HG03064 (cell line): ENCODE measurements at regions not wholly inside any gene's neighbourhood (a gene's known extent, or its start where the extent isn't known, plus 50 kb on each side); places are given as distances from the start of the nearest gene placed in this dataset.
A peak's percentile ranks its signal among the peaks of the same experiment; 100 is the strongest.
"Not testable (repeated sequence)": the region's sequence is repeated elsewhere in the genome, so short reads cannot be mapped to it uniquely, and the experiment has no call there.

ENCODE experiments used
- ATAC-seq: cut with Tn5 transposase; IDR thresholded peaks from one replicate; pipeline ENCODE4 v1.9.1; 2021; ENCODE audit warnings: low read depth; ENCODE audit not compliant: unreplicated experiment

DNA sequence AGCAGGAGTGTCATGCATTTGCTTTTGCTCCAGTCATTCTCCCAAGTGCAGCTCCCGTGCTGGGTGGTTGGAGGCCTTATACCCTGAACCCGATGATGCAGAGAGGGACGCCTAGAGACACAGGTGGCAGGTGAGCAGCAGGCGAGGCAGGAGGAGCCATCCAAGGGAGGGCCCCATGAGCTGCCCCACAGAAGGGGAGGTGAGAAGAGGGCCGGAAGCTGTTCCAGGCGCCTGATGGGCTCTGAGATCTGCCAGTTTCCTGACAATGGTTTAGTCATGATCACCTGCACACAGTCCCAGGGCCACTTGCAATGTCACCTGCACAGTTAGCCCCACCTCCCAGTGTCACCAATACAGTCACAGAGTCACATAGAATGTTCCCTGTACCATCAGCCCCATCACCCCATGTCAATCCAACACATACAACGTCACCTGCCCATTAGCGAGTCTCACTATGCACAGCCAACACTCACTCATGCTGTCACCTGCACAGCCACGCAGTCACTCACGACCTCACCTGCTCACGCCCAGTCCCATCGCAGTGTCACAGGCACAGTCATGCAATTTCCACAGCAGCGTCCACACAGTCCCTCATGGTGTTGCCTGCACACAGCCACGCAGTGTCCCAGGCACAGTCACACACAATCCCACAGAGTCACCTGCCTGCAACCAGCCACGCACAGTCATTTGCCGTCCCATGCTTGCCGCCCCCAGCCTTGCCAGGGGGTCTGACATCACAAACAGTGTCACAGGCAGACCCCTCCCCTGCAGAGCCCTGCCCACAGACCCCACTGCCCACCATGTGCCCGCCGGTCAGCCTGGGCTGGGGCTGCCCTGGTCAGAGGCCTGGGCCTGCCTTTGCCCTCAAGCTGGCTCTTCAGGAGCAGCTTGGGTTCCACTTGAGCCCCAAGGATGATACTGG is 113.4 kb downstream of the LHX2 start:
- no peak for ATAC-seq

DNA sequence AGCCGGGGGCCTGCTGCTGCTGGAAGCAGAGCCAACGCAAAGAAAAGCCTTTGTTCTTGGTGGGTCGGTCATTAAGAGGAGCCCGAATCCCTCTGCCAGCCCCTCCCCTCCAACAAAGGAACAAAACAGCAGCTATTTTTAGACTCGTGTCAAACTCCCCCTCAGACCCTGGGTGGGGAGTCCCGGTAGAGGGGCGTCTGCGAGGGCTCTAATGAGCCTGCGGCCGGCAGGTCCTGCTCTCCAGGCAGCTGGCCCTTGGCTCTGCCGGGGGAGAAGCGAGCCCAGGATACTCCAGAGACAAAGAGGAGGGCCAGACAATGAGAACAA is 114.0 kb downstream of the LHX2 start:
- ATAC-seq, result no peak

DNA sequence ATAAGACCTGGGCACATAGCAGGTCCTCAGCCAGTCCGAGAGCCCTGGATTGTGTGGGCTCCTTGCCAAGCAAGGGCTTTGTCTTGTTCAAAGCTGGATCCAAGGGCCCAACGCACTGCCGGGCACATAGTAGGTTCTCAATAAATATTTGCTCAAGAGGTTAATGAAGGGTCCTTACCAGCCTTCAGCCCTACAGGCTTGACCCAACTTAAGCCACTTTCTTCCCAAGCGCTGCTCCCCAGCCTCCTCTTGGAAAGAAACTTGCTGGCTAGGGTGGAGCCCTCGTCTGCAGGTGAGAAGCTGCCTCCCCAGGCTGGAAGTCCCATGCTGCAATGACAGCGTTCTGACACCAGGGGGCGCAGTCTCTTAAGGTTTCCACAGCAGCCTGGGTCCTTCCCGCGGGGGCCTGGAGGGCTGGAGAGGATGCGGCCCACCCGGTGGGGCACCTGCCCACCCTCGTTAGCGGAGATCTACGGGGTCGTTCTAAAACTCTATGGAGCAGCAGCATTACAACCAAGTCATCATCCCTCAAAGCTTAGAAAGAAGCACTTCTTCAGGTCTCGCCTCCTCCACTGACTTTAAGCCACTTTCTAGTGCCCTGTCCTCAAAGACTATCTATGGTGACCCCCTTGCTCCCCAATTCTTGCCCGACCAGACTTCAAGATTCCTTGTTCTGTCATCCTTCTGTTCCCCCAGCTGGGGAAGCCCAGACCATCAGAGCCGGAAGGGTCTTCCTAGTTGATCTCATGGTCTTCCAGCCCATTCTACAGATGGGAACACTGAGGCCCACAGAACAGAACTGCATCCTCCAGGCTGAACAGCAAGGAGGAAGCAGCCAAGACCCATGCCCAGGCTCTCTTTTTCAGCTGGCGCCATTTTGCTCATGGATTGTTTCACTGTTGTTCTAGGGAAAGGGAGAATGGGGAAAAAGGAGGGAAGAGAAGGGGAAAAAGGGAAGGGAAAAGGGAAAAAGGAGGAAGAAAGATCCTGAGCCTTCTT is 115.4 kb downstream of the LHX2 start:
- no peak for ATAC-seq

DNA sequence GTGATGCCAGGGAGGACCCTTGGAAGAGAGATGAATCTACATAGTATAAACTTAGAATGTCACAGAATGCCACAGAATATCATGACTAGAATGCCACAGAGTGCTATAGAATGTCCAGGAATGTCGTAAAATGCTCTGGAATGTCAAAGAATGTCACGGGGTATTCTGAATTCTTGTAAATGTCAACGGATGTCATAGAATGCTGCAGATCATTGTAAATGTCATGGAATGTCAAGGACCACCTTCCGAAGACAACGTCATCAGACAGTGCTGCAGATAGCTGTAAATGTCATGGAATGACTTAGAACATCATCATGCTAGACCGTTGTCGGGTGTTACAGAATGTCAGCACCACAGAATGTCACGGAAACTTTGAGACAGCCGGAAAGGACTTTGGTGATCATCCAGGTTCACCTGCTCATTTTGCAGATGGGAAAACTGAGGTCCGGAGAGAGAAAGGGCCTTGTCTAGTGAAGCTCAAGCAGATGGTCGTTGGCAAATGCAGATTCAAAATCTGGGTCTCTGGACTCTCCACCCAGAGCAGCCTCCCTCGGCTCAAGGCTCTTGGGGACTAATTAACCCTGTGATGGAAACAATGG is 117.1 kb downstream of the LHX2 start:
- no peak for ATAC-seq

DNA sequence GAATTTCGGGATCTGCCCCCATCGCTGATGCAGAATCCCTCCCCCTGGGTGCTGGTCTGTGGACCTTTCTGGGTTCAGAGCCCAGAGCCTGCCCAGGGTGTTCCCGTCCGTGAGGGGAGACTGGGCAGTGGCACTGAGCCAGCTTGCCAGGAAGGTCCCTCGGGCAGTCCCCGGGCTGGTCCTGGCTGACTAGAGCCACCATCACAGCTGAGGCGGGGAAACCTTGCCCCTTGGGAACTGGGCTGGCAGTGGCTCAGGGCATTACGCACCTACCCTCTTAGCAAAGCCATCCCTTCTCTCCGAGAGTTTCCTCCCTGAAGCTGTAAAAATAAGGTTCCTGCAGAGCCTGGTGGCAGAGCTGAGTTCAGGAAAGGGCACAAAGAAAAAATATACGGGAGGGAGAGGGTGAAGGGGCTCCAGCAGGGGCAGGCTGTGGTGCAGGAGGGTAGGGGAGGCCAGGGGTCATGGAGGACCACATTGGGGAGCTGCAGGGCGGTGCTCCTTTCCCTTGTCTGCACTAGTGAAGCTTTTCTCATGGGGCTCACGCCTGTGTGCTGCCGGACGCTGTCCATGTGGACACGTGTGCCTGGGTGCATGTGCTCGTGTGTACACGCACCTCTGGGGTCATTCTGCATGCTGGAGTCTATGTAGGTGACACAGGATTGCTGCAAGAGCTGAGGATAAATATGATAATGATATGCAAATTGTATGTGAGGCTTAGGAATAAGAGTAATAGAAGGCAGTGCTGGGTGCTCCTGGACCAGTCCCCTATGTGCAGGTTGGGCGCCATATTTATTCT is 118.9 kb downstream of the LHX2 start:
- ATAC-seq, result no peak

DNA sequence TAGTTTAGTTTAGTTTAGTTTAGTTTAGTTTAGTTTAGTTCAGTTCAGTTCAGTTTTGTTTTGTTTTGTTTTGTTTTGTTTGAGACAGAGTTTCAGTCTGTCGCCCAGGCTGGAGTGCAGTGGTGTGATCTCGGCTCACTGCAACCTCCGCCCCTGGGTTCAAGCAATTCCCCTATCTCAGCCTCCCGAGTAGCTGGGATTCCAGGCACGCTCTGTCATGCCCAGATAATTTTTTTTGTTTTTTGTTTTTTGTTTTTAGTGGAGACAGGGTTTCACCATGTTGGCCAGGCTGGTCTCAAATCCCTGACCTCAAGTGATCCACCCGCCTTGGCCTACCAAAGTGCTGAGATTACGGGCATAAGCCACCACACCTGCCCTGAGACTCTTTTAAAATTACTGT is 120.0 kb downstream of the LHX2 start:
- not testable (repeated sequence) for ATAC-seq

DNA sequence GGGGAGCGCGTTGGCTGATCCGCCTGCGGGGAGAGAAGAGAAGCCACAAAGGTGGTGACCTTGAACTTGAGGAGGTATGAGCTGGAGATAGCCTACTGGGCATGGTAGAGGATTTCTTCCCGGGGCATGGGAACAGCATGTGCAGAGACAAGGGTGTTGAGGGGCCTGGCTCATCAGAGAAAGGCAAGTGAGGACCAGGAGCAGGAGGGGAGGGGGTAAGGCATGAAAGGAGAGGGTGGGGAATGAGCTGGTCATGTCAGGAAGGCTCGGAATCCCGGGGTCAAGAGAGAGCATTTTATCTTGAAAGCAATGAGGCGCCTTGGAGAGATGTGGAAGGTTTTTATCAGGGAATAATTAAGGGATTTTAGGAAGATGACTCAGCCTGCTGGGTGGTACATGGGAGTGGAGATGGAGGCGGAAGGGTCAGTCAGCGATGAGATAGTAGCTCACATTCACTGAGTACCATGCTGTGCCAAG is 121.1 kb downstream of the LHX2 start:
- ATAC-seq, result no peak

DNA sequence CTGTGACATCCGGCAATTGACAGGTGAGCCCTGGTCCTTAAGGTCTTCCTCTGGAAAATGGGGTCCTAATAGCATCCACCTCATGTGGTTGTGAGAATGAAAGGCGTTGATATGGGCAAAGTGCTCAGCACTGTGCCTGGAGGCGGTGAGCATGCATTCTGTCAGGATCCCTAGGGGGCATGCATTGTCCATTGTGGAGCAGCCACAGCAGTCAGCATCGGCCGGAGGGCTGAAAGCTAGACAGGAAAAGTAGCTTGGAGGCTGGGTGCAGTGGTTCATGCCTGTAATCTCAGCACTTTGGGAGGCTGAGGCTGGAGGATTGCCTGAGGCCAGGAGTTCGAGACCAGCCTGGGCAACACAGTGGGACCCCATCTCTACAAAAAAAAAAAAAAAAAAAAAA is 122.2 kb downstream of the LHX2 start:
- no peak for ATAC-seq

DNA sequence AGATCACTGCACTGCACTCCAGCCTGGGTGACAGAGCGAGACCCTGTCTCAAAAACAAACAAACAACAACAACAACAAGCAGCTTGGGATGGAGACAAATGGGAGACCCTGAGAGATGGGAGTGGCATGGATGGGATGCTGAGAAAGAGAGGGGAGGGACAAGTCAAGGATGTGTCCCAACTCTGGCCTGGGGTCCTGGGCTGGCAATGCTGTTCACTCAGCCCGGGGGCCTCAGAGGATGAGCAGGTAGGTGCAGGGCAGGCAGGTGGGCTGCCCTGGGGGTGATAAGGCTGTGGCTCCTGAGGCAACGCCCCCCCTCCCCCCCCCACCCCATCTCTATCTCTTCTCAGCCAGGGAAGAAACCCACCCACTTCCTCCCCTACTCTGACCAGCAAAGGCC is 123.0 kb downstream of the LHX2 start:
- no peak for ATAC-seq

DNA sequence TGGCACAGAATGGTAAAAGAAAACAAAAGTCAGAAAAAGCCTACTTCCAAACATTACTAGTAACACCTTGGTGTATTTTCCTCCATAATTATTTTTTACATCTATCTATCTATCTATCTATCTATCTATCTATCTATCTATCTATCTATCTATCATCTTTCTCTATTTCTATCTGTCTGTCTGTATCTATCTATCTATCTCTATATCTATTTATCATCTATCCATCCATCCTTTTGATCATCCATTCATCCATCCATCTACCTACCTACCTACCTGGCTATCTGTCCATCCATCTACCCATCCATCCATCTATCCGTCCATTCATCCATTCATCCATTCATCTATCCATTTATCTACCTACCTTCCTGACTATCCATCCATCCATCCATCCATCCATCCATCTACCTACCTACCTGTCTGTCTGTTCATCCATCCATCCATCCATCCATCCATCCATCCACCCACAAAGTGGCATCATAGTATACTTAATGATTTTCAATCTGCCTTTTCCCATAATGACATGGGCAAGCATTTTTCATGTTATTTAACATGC is 121.9 kb upstream of the NEK6 start:
- no peak for ATAC-seq

DNA sequence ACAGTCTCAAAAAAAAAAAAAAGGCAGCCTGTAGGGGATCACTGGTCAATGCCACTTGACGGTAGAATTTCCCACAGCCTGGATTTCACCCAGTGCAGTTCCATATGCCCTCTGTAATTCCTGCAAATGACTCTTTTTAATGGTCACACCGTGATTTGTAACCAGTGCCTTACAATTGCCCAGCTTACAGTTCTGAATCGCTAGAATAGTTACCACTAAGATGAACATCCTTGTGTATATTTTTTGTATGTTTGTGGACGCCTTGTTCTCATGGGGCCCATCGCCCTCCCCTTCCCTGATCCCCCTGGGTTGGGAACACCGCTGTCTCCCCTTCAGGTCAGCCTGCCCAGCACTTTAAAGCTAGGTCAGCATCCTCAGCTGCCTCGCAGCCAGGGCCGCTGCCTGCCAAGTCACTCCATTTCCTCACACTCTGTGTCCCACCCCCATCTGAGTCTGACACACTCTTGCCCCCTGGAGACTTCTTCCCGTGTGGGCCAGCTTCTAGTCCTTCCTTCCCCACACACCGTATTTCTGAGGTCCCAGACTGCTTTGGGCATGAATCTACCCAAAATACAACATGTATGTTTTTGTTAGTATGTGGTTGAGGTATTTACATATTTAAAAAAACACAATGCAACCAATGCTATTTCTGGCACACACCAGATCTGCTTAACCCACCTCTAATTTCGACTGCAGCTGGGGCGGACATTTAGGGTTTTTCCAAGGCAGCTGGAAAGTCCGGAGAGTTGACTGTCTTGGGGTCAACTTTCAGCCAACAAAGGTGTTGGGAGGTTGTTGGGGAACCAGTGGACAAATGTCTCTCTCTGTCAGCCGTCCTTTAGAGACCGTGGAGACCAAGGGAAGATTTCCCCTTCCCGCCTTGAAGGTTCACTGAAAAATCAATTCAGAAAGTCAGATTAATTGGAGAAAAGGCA is 120.5 kb upstream of the NEK6 start:
- peak; percentile 74 for ATAC-seq

DNA sequence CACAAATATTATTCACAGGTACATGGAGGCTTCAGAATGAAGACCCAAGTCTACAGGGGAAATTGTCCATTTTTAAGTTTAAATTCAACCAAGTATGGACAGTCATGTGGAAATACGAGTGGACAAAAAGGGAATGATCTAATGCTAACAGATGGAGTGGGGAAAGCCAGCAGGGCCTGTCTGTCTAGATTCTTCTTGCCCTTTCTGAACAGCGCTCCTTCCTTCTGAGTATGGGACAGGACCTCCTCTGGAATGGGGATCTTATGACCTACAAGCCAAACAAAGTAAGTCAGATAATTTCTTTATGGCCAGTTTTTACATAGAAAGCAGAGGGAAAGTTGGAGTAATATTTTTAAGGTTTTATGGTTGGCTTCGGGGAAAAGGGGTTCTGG is 119.8 kb upstream of the NEK6 start:
- ATAC-seq, result no peak

DNA sequence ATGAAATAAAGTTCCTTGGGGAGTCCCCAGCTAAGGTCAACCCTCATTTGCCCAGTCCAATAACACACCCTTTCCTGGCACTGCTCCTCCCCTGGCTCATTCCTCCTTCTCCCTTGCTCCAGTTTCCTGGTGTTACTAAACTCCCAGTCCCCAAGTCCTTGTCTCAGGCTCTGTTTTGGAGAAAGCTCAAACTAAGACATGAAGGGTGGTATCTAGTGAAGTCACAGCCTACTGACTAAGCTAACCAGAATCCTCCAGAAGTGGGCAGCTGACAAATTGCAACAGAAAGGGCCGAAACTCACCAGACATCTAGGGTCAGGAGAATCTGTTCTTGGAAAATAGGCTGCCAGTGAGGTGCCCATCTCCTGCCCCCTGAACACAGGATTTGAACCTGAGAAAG is 118.7 kb upstream of the NEK6 start:
- ATAC-seq, result no peak

DNA sequence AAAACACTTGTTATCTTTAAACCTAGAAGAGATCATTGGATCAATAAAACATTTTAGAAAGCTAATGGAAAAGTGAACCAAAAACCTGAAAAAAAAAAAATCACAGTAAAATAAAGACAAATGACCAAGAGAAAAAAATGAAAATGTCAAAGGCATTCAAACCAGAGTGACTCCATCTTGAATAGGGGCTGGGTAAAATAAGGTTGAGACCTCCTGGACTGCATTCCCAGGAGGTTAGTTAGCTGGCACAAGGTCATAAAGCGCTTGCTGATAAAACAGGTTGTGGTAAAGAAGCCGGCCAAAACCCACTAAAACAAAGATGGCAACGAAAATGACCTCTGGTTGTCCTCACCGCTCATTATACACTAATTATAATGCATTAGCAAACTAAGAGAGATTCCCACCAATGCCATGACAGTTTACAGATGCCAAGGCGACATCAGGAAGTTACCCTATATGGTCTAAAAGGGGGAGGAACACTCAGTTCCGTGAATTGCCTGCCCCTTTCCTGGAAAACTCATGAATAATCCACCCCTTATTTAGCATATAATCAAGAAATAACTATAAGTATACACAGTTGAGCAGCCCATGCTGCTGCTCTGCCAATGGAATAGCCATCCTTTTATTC is 116.7 kb upstream of the NEK6 start:
- no peak for ATAC-seq

DNA sequence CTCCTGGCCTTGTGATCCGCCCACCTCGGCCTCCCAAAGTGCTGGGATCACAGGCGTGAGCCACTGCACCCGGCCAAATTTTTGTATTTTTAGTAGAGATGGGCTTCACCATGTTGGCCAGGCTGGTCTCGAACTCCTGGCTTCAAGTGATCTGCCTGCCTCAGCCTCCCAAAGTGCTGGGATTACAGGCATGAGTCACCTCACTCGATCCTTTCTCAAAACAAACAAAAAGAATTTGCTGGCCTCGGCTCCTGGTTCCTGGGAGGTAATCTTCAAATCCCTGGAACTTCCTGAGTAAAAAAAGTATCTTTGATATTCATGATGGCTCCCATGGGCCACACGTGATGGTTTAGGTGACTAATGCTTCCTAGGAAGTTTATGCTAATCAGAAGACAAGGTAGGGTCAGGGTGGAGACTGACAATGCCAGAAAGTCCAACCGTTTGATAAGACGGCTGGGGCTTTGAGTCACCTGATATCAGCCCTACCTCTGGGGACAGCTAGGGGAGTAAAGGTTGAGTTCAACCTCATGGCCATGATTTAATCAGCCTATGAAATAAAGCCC is 113.1 kb upstream of the NEK6 start:
- not testable (repeated sequence) for ATAC-seq

DNA sequence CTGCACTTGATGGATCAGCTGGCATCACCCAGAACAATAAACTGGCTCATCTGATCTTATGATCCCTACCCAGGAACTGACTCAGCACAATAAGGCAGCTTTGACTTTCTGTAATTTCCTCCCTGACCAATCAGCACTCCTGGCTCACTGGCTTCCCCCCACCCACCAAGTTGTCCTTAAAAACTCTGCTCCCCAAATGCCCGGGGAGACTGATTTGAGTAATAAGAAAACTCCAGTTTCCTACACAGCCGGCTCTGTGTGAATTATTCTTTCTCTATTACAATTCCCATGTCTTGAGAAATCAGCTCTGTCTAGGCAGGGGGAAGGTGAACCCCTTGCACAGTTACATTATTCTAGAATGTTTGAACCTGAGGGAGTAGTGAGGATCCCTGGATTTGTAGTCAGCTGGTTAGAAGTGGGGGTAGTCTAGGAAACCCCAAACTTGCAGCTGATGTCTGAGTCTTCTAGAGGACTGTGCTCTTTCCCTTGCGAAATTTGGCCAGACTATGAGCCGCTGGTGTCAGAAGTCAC is 111.7 kb upstream of the NEK6 start:
- ATAC-seq, result no peak

DNA sequence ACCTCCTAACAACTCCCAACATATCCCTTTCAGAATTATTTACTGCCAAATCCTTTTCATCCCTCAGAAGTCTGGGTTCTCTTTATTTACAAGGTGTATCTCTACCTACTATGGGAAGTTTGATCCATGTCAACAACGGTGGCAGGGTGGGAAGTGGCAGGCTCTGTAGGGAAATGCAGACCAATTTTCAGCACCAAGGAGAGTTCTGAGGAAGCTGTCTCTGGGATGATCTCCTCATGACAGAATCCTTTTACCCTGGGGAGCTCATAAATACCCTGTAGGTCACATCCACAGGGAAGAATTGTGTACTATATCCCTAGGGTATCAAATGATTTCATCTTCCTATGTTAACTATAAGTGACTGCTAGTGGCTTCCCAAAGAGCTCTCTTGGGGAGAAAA is 107.8 kb upstream of the NEK6 start:
- no peak for ATAC-seq

DNA sequence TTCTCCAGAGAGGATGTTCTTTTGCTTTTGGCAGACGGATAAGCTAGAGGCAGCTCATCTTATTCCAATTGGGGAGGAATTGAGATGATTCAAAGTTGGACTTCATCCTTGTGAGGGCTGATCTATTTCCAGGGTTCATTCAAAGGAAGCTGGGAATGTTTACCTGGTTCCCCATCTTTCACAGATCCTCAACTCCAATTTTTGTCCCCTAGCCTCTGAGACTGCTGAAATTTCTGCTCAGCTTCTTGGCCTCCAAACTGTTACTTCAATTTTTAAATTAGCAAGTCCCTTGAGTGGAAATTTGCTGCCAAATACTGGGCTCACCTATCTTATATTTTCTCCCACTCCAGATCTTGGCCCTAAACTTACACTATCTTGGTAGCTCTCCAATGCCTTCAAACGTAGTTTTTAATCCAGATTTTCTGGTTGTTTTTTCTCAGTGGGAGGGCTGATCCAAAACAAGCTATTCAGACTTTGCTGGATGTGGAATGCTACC is 93.9 kb upstream of the NEK6 start:
- ATAC-seq, result no peak
